Neuron (in vitro differentiated cells): ENCODE measurements at regions not wholly inside any gene's neighbourhood (a gene's known extent, or its start where the extent isn't known, plus 50 kb on each side); places are given as distances from the start of the nearest gene placed in this dataset.

ENCODE experiments used
- H2AFZ ChIP-seq: one replicate; pipeline ENCODE4 v1.6.1; 2013; ENCODE audit warnings: low read depth, mild to moderate bottlenecking, inconsistent platforms, low read length, moderate library complexity
- H3K27me3 ChIP-seq: one replicate; pipeline ENCODE4 v1.6.1; 2013; ENCODE audit warnings: low read length; ENCODE audit not compliant: insufficient read depth
- H3K36me3 ChIP-seq: one replicate; pipeline ENCODE4 v1.6.1; 2013; ENCODE audit warnings: low read length; ENCODE audit not compliant: insufficient read depth
- H3K4me1 ChIP-seq: one replicate; pipeline ENCODE4 v1.6.1; 2013; ENCODE audit warnings: low read length; ENCODE audit not compliant: insufficient read depth
- H3K4me3 ChIP-seq: 2 replicates; pipeline ENCODE4 v1.5.1; 2013; ENCODE audit warnings: mild to moderate bottlenecking, low read length, moderate library complexity
- H3K9me3 ChIP-seq: one replicate; pipeline ENCODE4 v1.6.1; 2013; ENCODE audit warnings: low read length

DNA sequence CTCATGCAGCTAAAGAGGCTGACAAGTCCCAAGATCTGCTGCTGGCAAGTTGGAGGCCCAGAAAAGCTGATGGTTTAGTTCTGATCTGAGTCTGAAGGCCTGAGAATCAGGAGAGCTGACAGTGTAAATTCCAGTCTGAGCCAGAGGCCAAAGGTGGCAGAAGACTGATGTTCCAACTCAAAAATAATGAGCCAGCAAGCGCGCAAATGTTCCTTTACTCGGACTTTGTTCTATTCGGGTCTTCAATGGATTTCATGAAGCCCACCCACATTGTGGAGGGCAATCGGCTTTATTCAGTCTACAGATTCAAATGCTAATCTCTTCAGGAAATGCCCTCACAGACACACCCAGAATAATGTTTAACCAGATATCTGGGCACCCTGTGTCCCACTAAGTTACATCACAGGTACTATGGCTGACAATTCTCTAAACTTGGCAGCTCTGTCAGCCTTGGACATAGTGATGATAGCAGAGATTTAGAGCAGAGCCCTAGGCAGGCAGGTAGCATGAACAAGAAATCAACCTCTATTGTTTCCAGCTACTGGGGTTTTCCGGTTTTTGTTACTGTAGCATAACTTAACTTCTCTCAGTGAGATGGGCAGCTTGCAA, 318.5 kb downstream of the HRH4 start:
- Histone ChIP-seq H3K4me1 (peaks cover 23% of the 10 kb centered on the region), H3K36me3 (no peaks in the 10 kb centered on the region)

DNA sequence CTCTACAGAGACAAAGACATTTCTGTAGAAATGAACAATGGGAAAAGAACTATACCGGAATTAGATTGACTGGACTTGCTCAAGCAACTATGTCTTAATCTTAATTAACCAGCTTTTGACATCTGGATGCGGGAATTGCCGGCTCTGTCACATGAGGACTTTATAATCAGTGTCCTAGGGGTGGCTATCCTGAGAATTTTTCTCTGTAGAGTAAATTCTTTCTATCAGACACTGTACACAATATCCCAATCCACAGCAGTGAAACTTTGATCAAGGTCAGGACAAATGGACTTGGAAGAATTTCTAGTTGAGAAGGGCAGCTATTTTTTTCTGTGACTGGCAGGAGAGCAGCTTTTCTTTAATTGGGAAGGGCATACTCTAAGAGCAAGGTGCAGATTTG, 322.1 kb downstream of the HRH4 start:
- peaks cover 23% of the 10 kb centered on the region for H3K4me1 ChIP-seq
- H3K4me3 ChIP-seq, result no peak overlapping the region
- H3K27me3 ChIP-seq, result peaks cover 10% of the 10 kb centered on the region
- no peak overlapping the region for H2AFZ ChIP-seq
- no peaks in the 10 kb centered on the region for H3K36me3 ChIP-seq
- no peaks in the 10 kb centered on the region for H3K9me3 ChIP-seq

More for the DNA sequence above, 318.5 kb downstream of the HRH4 start:
- H3K27me3 ChIP-seq, result peaks cover 6% of the 10 kb centered on the region
- no peak overlapping the region for H3K4me3 ChIP-seq
- H2AFZ ChIP-seq, result no peak overlapping the region
- no peaks in the 10 kb centered on the region for H3K9me3 ChIP-seq

DNA sequence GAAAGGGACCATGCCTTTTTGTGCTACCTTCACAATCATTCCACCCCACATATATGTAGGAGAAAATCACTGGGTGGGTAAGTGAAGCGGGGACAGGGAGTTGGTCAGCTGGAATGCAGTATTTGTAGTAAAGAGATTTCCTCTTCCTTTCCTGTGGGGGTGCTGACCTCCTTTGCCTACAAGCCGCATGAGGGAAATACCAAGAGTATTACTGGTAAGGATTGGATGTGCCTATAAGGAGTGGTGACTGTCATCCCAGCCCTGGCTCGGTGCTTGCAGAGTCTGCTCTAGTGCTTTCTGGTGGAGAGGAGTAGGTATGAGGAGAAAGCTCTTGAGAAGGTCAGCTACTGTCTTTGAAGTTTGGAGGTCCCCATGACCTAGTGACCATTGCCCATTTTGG, 324.6 kb downstream of the HRH4 start:
- Histone ChIP-seq H3K36me3 (no peaks in the 10 kb centered on the region), H3K9me3 (no peaks in the 10 kb centered on the region), H3K27me3 (peaks cover 10% of the 10 kb centered on the region), H3K4me1 (peaks cover 6% of the 10 kb centered on the region), H2AFZ (no peak overlapping the region), H3K4me3 (no peak overlapping the region)

DNA sequence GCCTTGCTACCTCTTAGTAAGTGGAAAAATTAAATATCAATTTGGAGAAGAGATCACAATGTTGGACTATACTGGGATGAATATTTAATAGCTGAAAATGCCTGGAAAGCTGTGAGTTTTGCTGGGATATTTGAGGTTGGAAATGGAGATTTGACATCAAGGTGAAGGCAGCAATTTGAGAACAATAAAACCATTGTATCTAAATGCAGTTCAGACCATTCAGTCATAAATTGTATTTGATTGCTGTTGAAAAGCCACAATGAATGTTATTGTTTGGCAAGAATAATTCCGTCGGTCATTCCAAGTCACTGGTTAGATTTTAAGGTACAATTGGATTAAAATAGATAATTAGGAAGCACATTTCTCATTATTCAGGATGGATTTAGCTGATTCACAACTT, 325.6 kb downstream of the HRH4 start:
- Histone ChIP-seq H3K36me3 (no peaks in the 10 kb centered on the region), H3K27me3 (peaks cover 7% of the 10 kb centered on the region), H3K4me3 (no peak overlapping the region), H2AFZ (no peak overlapping the region), H3K4me1 (peaks cover 5% of the 10 kb centered on the region), H3K9me3 (no peaks in the 10 kb centered on the region)

DNA sequence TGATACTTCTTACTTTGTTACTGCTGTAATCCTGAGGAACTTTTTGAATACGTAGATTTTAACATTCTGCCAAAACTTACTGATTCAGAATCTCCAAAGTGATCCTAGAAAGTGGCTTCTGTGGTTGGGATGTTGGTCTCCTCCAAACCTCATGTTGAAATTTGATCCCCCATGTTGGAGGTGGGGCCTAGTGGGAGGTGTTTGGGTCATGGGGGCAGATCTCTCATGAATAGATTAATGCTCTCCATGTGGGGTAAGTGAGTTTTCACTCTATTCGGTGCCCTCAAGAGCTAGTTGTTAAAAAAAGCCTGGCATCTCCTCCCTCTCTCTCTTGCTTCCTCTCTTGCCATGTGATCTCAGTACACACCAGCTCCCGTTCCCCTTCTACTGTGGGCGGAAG, 329.9 kb downstream of the HRH4 start:
- Histone ChIP-seq H3K36me3 (no peaks in the 10 kb centered on the region), H3K4me3 (no peak overlapping the region), H3K9me3 (no peaks in the 10 kb centered on the region), H2AFZ (no peak overlapping the region), H3K27me3 (no peaks in the 10 kb centered on the region), H3K4me1 (peaks cover 11% of the 10 kb centered on the region)

DNA sequence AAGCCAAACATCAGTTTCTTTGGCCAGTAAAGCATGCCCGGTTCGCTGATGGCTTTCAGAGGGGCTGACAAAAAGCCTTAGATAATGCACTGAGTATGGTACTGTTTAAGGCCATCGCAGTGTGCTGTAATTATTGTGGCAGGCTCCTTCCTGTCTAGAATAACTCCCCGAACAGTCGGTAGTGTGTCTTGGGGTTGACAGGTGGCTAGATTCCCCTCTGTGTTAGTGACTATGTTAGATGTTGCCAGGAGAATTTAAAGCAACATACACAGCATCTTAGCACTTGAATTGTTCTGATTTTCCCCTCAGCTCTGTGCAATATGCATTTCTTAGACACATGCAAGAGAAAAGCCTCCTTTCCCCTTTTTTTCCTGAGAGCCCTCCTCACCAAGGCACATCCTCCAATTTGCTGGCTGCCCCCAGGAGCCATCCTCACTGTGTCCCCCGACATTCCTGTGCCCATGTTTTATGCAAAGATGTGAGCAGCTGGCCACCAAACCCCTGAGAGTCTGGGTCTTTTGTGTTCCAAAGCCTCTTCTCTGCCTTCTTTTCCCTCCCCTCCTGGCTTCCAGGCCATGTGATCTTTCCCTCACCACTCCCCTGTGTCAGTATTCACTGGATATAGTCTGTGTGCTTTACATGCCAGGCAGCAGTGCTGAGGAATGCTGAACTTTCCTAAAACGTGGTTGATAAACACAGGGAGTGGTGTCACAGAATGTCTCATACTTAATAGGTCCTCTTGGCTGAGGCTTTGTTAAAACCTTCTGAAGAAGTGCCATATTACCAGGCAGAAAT, 331.5 kb downstream of the HRH4 start:
- Histone ChIP-seq H3K9me3 (no peaks in the 10 kb centered on the region), H3K36me3 (no peaks in the 10 kb centered on the region), H2AFZ (peak overlapping the region; percentile 52), H3K4me1 (peaks cover 11% of the 10 kb centered on the region), H3K4me3 (peak overlapping the region; percentile 27), H3K27me3 (no peaks in the 10 kb centered on the region)

DNA sequence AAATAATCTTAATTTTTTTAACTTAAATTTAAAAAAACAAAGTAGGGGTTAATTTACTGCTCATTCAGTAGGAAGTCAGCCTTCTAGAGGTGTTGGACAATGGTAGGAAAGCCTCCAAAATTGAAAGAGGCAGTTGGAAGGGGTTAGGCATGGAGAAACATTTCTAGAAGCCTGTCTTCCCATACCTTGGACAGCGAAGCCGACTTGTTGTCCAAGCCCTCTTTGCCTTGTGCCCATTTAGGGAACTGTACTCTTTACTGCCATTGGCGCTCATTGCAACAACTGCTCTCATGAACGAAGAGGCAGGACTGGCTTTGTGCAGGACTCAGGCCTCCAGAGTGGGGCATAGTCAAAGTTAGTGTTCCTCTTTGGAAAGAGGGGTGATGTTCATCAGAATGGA, 333.3 kb downstream of the HRH4 start:
- Histone ChIP-seq H3K4me1 (peaks cover 14% of the 10 kb centered on the region), H3K27me3 (no peaks in the 10 kb centered on the region), H3K9me3 (no peaks in the 10 kb centered on the region), H3K36me3 (no peaks in the 10 kb centered on the region), H3K4me3 (no peak overlapping the region), H2AFZ (no peak overlapping the region)

DNA sequence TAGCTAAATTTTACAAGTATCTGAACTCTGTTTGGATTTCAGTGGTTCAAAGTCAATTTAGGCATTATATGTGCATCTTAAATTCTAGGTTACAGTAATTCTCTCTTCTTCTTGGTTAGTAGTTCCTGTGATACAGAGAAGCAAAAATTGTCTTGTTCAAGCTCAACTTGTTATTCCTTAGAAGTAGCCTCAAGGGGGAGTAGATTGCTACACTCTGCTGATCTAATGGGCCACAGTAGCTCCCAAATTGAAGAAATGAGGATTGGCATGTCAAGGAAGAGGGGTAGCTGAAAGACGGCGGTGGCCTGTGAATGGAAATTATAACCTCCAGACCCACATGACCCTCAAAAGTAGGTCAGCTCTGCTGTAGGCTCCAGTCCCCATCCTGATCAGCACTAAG, 334.7 kb downstream of the HRH4 start:
- no peak overlapping the region for H2AFZ ChIP-seq
- no peak overlapping the region for H3K4me3 ChIP-seq
- H3K4me1 ChIP-seq, result peaks cover 21% of the 10 kb centered on the region
- no peaks in the 10 kb centered on the region for H3K36me3 ChIP-seq
- no peaks in the 10 kb centered on the region for H3K27me3 ChIP-seq
- H3K9me3 ChIP-seq, result no peaks in the 10 kb centered on the region

DNA sequence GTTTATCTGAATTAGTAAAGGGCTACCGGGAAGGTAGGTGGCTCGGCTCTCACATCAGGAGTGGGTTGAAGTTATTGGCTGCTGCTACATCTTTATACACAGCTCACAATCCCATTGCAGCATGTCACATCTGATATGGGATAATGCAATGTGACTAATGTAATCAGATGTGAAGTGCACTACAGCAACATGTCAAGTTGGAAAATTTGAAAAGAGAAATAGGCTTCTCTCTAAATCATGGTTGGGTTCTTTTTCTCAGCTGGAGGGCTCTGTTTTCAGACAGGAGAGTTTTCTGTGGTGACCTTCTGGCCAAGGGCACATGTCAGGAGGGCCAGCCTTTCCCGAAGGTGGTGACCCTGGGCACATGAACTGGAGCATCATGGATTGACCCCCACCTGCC, 337.5 kb downstream of the HRH4 start:
- no peaks in the 10 kb centered on the region for H3K27me3 ChIP-seq
- H2AFZ ChIP-seq, result no peak overlapping the region
- H3K9me3 ChIP-seq, result peaks cover 3% of the 10 kb centered on the region
- peaks cover 10% of the 10 kb centered on the region for H3K4me1 ChIP-seq
- H3K4me3 ChIP-seq, result no peak overlapping the region
- H3K36me3 ChIP-seq, result no peaks in the 10 kb centered on the region

DNA sequence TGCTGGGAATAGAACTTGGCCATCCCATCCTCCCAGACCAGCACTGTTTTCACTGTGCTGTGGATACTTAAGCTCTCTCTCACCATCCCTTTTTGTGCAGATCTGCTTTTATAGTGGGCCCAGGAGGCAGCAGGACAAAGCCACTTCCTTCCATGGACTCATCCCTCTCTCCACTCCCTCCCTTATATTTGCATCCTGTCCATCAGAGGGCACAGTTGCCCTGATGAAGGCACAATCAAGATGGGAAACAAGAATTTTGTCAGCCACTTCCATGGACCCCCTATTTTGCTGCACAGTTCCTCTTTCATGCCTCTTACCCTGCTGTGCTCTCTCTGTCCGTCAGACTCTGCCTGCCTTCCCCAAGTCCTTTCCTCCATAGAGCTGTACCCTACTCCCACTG, 338.7 kb downstream of the HRH4 start:
- Histone ChIP-seq H3K27me3 (no peaks in the 10 kb centered on the region), H3K4me1 (peaks cover 10% of the 10 kb centered on the region), H3K36me3 (no peaks in the 10 kb centered on the region), H3K4me3 (no peak overlapping the region), H3K9me3 (peaks cover 3% of the 10 kb centered on the region), H2AFZ (peak overlapping the region; percentile 17)

DNA sequence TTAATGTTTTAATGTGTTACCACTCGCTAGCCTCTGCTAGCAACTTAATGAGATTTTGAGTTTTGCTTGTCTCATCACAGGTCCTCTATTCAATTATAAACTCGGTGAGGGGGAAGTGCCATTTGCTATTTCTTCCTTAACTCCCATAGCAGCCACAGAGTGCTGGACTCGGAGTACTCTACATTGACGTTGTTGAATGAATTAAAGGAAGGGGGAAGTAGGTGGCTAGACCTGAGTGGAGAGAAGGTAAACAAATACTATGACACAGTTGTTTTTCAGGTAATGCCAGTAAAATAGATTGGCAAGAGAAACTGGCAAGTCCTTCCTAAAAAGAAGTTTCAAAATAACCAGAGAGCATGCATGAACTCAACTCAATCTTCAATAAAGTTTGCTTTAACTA, 339.3 kb downstream of the HRH4 start:
- Histone ChIP-seq H3K9me3 (peaks cover 3% of the 10 kb centered on the region), H3K4me3 (no peak overlapping the region), H2AFZ (peak overlapping the region; percentile 17)

DNA sequence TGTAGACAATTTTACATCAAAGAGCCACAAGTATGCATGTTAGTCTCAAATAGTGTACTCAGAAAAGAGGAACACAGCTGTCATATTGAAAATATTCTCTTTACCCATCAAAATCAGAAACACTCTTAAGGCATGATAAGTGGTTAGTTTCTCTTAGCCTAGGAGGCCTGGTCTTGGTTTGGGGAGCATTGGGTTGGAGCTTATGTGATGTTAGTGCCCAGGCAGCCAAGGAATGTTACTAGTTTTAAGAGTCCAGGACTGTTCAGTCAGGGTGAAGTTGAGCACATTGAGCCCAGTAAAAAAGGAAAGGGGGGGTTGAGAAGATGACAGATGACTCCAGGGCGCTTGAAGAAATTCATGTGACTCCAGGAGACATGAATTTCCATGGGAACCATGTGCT, 340.6 kb downstream of the HRH4 start:
- Histone ChIP-seq H2AFZ (no peak overlapping the region), H3K36me3 (no peaks in the 10 kb centered on the region), H3K4me1 (peaks cover 10% of the 10 kb centered on the region), H3K4me3 (no peak overlapping the region), H3K9me3 (peaks cover 3% of the 10 kb centered on the region), H3K27me3 (no peaks in the 10 kb centered on the region)

More for the DNA sequence above, 339.3 kb downstream of the HRH4 start:
- no peaks in the 10 kb centered on the region for H3K36me3 ChIP-seq
- peaks cover 10% of the 10 kb centered on the region for H3K4me1 ChIP-seq
- H3K27me3 ChIP-seq, result no peaks in the 10 kb centered on the region

DNA sequence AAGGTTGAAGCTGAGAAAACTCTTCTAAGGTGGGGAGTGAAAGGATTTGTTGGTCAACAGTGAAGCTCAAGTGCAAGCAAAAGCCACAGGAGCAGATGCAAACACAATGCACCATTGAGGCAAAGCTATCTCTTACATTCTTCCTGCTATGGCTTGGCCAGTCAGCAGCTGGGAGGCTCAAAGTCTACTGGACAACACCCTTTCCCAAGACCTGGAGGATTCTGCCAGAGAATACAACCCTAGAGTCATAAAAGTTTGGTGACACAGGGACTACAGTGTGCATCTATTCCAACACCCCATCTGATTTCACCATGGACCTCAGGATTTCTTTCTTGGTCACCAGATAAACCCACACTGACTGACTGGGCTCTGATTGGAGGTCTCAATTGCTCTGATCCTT, 342.0 kb downstream of the HRH4 start:
- Histone ChIP-seq H3K4me3 (no peak overlapping the region), H3K9me3 (peaks cover 3% of the 10 kb centered on the region), H3K36me3 (no peaks in the 10 kb centered on the region), H3K4me1 (peaks cover 10% of the 10 kb centered on the region), H3K27me3 (no peaks in the 10 kb centered on the region), H2AFZ (no peak overlapping the region)
